HG02970 (cell line): ENCODE measurements at regions not wholly inside any gene's neighbourhood (a gene's known extent, or its start where the extent isn't known, plus 50 kb on each side); places are given as distances from the start of the nearest gene placed in this dataset.
A peak's percentile ranks its signal among the peaks of the same experiment; 100 is the strongest.
"Not testable (repeated sequence)": the region's sequence is repeated elsewhere in the genome, so short reads cannot be mapped to it uniquely, and the experiment has no call there.

Source experiments
- ATAC-seq: cut with Tn5 transposase; IDR thresholded peaks from one replicate; pipeline ENCODE4 v1.9.1; 2021; ENCODE audit warnings: mild to moderate bottlenecking, moderate library complexity, moderate number of reproducible peaks; ENCODE audit not compliant: unreplicated experiment, low FRiP score

GRCh38 chr5:163867324-163867723 is 361.9 kb downstream of the MAT2B start:
- no peak for ATAC-seq

DNA sequence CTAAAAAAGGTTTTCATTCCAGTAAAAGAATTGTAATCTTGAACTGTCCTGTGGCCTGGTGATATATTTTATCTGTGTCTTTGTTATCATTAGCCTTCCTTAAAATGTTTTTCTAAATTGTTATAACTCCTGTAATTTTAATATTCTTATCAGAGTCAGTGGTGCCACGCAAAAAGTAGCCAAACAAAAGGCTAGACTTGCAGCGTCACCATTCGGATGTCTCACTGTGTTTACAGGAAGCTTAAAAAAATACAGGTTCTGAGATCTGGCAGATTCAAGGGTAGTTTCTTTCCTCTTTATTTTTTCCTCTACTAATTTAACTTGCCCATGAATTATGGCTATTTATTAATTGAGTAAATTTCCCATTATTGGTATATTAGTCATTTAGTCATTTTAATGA is 362.3 kb downstream of the MAT2B start:
- no peak for ATAC-seq

DNA sequence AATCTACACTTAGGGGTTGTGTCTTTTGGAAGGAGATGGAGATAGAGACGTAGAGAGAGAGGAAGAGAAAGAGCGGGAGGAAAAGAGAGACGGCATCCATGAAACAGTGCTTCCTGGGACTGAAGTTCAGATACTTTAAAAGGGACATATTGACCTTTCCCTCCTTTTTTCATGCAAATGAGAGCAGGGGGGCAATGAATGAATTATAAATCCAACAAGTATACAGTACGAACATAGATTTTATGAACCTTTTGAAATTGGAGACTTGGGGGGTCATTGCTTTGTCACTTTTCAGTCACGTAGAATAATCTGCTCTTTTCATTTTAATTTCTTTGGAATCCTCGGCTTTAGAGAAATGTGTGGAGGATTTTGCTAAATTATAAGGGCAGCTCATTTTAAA is 364.2 kb downstream of the MAT2B start:
- ATAC-seq = no peak

- no peak for ATAC-seq
Measured at GRCh38 chr5:163870441-163870840, 365.0 kb downstream of the MAT2B start.

GRCh38 chr5:163874431-163874830 is 369.0 kb downstream of the MAT2B start:
- no peak for ATAC-seq

DNA sequence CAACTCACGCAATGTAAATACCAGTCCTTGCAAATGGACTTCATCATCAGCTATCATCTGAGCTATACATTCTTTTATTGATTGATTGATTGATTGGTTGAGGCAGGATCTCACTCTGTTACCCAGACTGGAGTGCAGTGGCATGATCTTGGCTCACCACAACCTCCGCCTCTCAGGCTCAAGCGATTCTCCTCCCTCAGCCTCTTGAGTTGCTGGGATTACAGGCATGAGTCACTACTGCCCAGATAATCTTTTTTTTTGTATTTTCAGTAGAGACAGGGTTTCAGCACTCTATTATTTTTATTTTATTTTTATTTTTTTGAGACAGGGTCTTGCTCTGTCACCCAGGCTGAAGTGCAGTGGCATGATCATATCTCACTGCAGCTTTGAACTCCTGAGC is 369.5 kb downstream of the MAT2B start:
- not testable (repeated sequence) for ATAC-seq

- ATAC-seq = no peak
Measured at GRCh38 chr5:163877865-163878264, 372.4 kb downstream of the MAT2B start.

GRCh38 chr5:163878490-163878889 is 373.1 kb downstream of the MAT2B start:
- no peak for ATAC-seq

GRCh38 chr5:163880302-163880701 is 374.9 kb downstream of the MAT2B start:
- no peak for ATAC-seq

GRCh38 chr5:163885117-163885516 is 379.7 kb downstream of the MAT2B start:
- ATAC-seq = no peak

GRCh38 chr5:163887854-163888253 is 382.4 kb downstream of the MAT2B start:
- no peak for ATAC-seq

DNA sequence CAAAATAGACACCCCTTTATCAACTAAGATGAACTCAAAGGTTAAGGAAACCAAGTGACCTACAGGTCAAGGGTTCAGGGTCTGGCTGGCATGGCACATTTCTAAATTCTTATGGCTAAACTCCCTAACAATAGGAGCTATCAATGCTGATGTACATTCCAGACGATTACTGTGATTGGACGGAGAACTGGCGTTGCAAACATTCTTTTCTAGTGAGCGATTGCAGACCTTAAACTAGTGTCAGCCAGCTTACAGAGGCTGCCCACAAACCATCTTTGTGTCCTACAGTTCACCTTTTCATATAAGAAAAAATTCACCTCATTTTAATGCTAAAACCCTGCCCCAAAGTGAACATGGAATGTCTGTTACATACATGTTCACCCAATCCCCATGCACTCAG is 382.9 kb downstream of the MAT2B start:
- ATAC-seq = no peak

DNA sequence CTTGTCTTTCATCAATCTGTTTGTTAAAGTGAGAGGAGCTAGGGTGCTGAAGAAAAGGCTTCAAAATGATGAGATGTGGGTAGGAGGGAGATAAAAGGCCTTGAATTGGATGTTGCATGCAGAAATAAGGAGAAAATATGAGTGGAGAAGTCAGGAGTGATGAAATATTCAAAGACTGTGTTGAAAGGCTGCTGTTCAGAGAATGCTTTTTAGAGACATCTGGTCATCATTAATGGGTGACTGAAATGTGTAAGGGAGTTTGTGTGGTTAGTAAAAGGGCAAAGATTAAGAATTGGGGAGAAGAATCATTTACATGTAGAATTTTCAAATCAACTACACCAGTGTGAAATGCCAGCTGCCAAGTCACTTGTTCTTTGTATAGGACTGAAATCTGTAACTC is 383.9 kb downstream of the MAT2B start:
- ATAC-seq = no peak

DNA sequence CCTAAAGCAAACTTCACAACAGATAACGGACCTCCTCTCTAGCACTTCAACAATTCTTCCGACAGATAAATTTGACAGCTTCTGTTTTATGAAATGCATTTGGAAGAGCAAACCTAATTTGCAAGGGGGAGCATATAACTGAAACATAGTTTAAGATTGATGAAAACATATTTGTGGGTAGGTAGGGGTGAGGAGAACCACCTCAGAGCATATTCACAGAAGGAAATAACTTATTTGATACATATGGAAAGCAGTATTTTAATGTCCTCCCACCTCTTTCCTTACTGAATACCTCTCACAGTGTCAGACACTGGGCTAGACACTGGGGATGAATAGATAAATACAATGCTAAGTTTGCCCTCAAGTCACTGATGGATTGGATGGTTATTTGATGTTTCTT is 384.8 kb downstream of the MAT2B start:
- no peak for ATAC-seq

DNA sequence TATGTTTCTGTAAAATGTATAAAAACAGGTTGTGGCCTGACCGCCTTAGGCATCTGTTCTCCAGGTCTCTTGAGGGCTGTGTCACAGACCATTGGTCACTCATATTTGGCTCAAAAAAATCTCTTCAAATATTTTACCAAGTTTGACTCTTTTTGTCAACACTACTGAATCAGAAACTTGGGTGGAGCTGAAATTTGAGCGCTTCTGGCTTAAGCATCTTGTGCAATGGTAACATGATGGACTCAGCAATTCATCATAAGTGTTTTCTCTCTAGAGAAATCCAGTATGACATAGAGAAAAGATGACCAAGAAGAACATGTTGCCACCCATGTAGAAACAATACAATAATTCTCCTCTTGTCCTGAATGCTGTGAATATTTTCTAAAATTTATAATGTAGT is 387.9 kb downstream of the MAT2B start:
- ATAC-seq = no peak

DNA sequence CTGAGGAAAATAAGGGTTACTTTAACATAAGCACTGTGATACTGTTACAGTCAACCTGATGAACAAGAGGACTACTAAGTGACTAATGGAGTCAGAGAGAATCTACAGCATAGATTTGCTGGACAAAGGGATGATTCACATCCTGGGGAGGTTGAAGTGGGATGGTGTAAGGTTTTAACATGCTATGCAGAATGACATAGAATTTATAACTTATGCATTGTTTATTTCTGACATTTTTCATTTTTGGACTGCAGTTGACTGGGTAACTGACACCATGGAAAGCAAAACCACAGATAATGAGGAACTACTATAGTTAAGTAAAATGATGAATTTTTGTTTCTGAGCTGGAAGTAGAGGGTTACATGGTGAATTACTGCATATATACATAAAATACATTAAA is 389.2 kb downstream of the MAT2B start:
- ATAC-seq = no peak

GRCh38 chr5:163898873-163899272 is 393.5 kb downstream of the MAT2B start:
- ATAC-seq = no peak

DNA sequence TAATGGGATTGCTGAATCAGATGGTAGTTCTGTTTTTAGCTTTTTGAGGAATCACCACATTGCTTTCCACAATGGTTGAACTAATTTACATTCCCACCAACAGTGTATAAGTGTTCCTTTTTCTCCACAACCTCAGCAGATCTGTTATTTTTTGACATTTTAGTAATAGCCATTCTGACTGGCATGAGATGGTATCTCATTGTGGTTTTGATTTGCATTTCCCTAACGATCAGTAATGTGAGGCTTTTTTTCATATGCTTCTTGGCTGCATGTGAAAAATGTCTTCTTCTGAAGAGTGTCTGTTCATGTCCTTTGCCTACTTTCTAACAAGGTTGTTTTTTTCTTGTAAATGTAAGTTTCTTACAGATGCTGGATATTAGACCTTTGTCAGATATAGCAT is 402.4 kb downstream of the MAT2B start:
- ATAC-seq = not testable (repeated sequence)

- ATAC-seq = no peak
Measured at GRCh38 chr5:163908253-163908652, 402.8 kb downstream of the MAT2B start.

DNA sequence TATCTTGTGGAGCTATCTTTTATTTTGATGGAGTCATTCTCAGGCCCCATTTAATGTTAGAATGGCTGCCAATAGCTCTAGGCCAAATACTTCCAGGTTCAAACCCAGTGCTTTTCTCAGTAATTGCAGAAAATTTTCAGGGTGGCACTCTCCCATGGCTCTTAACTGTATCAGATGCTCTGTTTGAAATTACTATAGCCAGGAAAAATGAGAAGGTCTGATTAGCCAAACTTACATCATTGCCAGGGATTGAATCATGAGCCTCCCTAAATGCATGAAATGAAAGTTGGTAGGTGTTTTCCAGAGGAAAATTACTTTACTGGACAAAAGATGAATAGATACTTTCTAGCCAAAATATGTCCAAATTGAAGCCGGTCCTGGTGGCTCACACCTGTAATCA is 404.8 kb downstream of the MAT2B start:
- ATAC-seq = no peak

DNA sequence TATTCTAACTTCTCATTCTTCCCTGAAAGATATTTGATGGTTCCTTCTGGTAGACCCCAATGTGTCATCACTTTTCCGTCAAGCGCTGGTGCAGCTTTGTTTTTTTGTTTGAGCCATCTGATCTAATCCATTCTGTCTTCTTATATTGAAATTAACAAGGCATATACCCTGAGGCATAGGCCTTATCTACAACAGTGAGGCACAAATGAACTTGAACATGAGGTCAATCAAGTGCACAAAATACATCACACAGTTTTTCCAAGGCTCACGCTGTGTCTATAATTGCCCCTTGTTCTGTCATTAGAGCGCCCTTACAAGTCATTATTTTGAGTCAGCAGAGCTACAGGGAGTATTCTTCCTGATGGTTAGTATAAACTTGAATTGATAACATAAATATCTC is 406.6 kb downstream of the MAT2B start:
- no peak for ATAC-seq

- no peak for ATAC-seq
Measured at GRCh38 chr5:163913548-163913947, 408.1 kb downstream of the MAT2B start.

DNA sequence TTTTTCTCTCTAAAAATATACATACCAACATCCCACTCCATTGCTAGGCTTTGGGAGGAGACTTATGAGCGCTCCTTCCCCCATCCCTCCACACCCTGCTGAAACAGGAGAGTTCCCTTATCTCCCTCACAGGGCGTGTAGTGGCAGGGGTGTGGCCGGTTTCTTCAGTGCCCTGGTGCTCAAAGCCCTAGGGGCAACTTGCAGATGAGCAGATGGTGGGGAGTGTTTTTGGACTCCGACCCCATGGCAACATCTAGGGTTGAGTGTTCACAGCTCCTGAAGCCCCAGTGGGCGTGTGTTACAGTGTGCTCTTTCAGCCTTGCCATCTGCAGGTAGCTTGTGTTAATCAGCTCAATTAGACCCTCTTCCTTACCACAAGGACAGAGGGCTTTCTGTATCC is 409.5 kb downstream of the MAT2B start:
- peak; percentile 49 for ATAC-seq
